Colon (tissue), 2 donors: ENCODE measurements at regions not wholly inside any gene's neighbourhood (a gene's known extent, or its start where the extent isn't known, plus 50 kb on each side); places are given as distances from the start of the nearest gene placed in this dataset.

Experiments
- FAIRE-seq: peaks from 2 replicates; lab custom pipeline; 2012; peaks lifted over from hg19 to GRCh38; lab: Jason Lieb, UNC
- donor health status: control.
- donor health status: control.

- FAIRE-seq, result no peak
Measured at GRCh38 chr1:104852151-104852550, 1102.5 kb downstream of the AMY1C start.

- FAIRE-seq, result no peak
Measured at GRCh38 chr1:104853276-104853675, 1103.6 kb downstream of the AMY1C start.

GRCh38 chr1:104854529-104854928 is 1104.8 kb downstream of the AMY1C start:
- no peak for FAIRE-seq

DNA sequence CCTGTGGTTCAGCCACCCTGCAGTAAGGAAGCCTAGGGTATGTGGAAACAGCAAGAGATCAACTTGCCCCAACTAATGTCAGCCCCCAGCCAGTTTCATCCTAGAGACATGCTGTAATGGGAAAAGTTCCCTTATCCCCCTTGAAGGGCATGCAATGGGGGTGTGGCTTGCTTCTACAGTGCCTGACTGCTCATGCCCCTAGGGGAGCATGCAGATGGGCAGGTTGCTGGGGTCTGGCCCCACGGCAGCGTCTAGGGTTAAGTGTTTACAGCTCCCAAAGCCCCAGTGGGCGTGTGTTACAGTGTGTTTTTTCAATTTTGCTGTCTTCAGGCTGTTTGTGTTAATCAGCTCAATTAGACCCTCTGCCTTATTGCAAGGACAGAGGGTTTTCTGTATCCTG is 1105.9 kb downstream of the AMY1C start:
- no peak for FAIRE-seq

- no peak for FAIRE-seq
Measured at GRCh38 chr1:104856091-104856490, 1106.4 kb downstream of the AMY1C start.

- FAIRE-seq, result no peak
Measured at GRCh38 chr1:104856518-104856917, 1106.8 kb downstream of the AMY1C start.

DNA sequence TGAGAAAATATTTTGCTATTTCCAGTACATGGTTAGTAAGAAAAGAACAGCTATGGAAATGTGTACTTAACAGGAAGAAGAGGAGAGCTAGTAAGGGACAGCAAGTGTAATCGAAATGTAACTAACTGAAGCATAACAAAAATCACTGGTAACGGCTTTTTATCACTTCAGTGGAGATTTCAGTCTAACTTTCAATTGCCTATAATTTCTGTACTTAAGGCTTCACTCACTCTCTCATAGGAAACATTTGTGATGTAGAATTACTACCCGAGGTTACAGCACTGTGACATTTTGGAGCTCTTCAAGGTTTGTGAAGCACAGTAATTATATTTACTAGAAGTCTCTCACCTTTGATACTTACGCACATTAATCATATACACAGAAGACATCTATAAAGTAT is 1119.1 kb downstream of the AMY1C start:
- no peak for FAIRE-seq

DNA sequence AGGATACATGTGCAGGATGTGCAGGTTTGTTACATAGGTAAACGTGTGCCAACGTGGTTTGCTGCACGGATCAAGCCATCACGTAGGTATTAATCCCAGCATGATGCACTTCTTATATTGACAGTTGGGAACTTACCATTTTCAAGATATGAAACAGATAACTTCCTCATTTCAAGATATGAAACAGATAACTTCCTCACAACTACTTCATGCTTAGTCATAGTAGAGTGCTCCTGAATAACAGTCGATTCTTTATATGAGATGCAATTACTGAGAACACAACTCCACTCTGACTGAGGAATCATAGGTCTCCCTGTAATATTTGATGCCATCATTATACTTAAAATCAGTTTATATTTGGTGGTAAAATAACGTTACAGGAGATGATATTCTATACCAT is 1124.3 kb downstream of the AMY1C start:
- FAIRE-seq, result no peak

DNA sequence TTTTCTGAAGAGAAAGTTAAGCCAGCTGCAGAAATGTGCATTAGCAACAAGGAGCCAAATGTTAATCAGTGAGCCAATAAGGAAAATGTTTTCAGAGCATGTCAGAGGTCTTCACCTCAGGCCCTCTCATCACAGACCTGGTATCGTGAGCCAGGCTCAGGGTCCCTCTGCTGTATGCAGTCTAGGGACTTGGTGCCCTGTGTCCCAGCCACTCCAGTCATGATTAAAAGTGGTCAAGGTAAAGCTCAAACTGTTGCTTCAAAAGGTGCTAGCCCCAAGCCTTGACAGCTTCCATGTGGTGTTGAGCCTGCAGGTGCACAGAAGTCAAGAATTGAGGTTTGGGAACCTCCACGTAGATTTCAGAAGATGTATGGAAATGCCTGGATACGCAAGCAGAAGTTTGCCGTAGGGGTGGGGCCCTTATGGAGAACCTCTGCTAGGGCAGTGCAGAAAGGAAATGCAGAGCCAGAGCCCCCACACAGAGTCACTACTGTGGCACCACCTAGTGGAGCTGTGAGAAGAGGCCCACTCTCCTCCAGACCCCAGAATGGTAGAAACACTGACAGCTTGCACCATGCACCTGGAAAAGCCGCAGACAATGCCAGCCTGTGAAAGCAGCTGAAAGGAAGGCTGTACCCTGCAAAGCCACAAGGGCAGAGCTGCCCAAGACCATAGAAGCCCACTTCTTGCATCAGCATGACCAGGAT is 1128.7 kb downstream of the AMY1C start:
- no peak for FAIRE-seq

- FAIRE-seq, result no peak
Measured at GRCh38 chr1:104884939-104885338, 1135.2 kb downstream of the AMY1C start.

GRCh38 chr1:104905322-104905721 is 1155.6 kb downstream of the AMY1C start:
- FAIRE-seq, result no peak

DNA sequence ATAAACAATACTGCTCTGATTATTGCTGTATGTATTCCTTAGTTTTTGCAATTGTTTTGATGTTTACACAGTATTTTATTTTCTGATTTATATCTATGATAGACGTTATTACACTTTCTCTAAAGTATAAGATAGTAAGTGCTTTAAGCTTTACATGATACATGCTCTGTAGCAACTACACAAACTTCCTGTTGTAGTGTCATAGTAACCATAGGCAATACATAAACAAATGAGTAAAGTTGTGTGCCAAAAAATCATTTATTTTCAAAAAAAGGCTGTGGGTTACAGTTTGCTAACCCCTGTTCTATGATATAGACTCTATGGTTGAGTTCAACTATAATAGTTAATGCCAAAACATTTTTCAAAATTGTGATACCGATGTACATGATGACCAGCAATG is 1156.4 kb downstream of the AMY1C start:
- no peak for FAIRE-seq

- no peak for FAIRE-seq
Measured at GRCh38 chr1:104919188-104919587, 1169.5 kb downstream of the AMY1C start.

DNA sequence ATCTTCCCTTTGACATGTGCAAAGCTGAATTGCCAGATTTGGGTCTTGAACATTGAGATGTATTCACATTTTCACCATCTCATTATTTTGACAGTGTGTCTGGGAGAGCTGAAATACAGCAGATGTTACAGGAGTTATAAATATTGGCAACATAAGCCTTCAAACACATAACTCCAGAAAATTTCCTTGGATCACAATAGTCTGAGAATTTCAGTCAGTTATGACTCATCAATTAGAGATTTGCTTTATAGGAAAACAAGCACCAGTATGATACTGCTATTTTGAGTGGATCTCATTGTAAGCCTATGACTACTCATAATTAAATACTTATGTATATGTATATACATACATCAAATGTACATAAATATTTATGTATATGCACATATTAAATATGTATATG is 1171.8 kb downstream of the AMY1C start:
- no peak for FAIRE-seq

DNA sequence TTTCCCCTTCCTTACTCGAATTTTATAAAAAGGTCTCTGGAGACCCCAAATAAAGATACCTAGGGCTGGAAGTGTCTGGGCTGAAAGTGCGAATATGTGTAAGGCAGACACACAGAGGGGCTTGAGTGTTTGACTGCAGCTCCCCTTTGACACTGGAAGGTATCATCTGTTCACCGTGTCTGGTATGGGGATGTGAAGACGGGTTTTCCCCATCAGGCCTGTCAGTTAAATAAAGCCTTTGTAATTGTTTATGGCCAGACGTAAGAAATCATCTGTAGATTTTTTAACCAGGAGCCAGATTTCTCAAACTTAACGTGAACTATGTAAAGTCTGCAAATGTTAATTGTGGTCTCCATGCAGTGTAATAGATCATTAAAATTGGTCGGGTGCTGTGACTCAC is 1173.4 kb downstream of the AMY1C start:
- no peak for FAIRE-seq

GRCh38 chr1:104929280-104929679 is 1179.6 kb downstream of the AMY1C start:
- FAIRE-seq, result no peak

DNA sequence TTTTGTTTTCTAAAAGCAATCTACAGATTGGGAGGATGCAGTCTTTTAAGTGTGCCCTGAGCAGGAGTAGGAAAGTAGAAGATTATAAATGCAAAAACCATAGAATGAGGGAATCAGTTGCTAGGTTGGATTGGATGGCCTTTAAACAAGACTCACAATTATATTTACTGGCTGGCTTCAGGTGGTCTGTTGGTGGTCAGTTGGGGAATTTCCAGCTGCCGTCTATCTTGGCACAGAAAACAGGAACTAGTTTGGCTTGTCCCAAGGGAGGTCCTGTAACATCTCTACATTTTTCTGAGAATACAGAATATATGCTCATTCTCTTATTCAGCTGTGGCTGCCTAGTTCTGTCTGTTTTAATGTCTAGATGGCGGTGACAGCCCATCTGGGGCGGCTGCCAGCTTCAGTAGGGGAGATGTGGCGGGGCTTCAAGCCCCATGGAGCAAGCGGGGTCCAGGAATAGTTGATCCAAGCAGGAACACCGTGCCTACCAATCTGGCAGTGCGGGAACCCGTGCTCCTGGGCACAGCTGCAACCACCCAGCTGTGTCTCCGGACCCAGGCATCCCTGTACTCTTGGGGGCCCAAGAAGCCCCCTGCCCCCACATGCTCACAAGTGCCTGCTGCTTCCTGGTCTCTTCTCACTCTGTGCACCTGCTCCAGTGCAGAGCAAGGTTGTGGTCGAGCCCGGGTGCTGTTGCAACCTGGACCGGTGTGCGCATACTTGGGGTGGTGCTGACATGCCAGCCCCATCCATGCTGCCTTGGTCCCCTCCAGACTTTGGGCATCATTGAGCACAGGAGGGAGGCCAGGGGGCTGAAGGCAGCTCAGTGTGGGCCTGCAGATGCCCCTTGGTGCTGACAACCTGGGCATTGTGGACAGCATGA is 1182.6 kb downstream of the AMY1C start:
- FAIRE-seq, result no peak

DNA sequence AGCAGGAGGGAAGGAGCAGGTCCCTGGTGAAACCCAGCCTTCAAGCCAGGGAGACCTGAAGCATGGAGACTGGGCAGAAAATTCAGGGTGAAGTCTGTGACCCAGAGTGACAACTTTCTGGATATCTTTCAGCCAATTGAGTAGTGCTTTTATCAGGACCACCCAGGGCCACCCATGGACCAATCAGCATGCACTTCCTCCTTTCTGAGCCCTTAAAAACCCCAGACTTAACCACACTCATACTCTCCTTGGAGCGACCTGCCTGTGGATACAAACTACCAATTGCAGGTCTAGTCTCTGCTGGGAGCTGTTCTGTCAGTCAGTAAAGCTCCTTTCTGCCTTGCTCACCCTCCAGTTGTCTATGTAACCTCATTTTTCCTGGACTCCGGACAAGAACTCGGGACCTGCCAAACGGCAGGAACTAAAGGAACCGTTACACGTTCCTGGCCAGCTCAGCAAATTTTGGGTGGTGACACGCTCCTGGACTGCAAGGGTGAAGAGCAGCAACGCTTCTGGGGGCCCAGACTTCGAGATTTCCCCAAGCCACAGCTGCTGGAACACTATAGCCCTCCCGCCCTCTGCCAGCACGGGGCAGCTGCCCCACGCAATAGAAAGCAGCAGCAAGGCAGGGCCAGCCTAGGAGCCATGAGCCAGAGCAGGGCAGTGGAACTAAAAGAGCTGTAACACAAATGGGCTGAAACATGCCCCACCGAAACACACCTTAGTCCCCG is 1183.4 kb downstream of the AMY1C start:
- no peak for FAIRE-seq

DNA sequence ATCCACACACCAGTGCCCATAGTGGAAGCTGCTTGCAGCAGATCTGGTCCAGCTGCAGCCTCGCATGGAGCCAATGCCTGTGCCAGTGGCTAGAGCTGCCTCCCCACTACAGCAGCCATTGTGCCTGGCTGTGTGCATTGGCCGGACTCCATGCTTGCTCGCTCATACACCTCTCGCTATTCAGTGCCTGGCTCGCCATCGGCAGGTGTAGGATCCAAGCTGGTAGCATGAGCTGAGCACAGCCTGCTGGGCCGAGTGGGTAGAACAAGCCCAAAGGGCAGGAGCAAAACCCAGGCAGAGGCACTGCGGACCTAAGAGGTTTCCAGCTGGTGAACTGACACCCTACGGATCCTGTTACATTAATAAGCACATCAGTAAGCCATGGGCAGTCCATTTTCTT is 1184.1 kb downstream of the AMY1C start:
- FAIRE-seq, result no peak

DNA sequence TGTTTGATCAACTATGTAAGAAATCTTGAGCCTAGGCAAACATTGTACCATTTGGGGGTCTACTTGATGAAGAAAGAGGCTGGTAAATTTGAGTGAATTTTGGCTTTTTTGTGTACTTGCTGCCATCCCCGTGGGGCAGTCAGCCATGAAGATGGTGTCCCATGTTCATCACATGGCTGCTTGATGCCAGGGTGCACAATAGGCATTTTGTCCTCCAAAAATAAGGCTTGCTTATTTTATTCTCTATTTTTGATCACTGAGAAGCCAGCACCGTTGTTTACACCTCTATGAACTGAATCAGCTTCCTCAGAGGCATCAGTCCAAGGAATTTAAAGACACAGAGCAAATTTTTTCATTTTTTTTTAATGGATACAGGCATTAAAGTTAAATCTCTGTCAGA is 1195.7 kb downstream of the AMY1C start:
- no peak for FAIRE-seq

- no peak for FAIRE-seq
Measured at GRCh38 chr1:104946558-104947210, 1197.0 kb downstream of the AMY1C start.

GRCh38 chr1:104953555-104953954 is 1203.9 kb downstream of the AMY1C start:
- no peak for FAIRE-seq
